ENCODE measurements at regions not wholly inside any gene's neighbourhood (a gene's known extent, or its start where the extent isn't known, plus 50 kb on each side); places are given as distances from the start of the nearest gene placed in this dataset.

- TF ChIP-seq CTCF (IDR thresholded peaks at IDR 0.05), result no peak
- no peak for TF ChIP-seq EP300 (IDR thresholded peaks at IDR 0.05)
Measured at GRCh38 chr2:147600646-147601045, 244.2 kb upstream of the ACVR2A start.
